ENCODE measurements at regions not wholly inside any gene's neighbourhood (a gene's known extent, or its start where the extent isn't known, plus 50 kb on each side); places are given as distances from the start of the nearest gene placed in this dataset.

GRCh38 chr5:164148292-164148691 lies 642.9 kb downstream of the MAT2B start:
- no peak for TF ChIP-seq CTCF (IDR thresholded peaks at IDR 0.05)
- TF ChIP-seq POLR2A (IDR thresholded peaks at IDR 0.05), result no peak

All from thyroid gland (tissue), 4 donors.